ENCODE measurements at regions not wholly inside any gene's neighbourhood (a gene's known extent, or its start where the extent isn't known, plus 50 kb on each side); places are given as distances from the start of the nearest gene placed in this dataset.

GRCh38 chr1:201589186-201589585, 50.3 kb downstream of the NAV1 start:
- TF ChIP-seq CTCF (IDR thresholded peaks at IDR 0.05; ENCODE audit: control extremely low read depth in 1 of 3, insufficient read depth in 1 of 3, low read depth in 1 of 3, low read length in 3 of 3): no peak
- TF ChIP-seq ATF3 (IDR thresholded peaks at IDR 0.05; ENCODE audit: insufficient read depth, low read depth, low read length): no peak
- no peak for TF ChIP-seq EP300 (IDR thresholded peaks at IDR 0.05; ENCODE audit: borderline replicate concordance in 1 of 2, low read depth in 2 of 2, low read length in 2 of 2)
- no peak for TF ChIP-seq TCF12 (IDR thresholded peaks at IDR 0.05; ENCODE audit: low read depth, low read length)

Measured in H1 (cell line).